NCI-H2171 (cell line): ENCODE measurements at regions not wholly inside any gene's neighbourhood (a gene's known extent, or its start where the extent isn't known, plus 50 kb on each side); places are given as distances from the start of the nearest gene placed in this dataset.

Experiments
- DNase-seq: peaks from one replicate; lab custom pipeline; 2025; lab: John Stamatoyannopoulos, UW

- DNase-seq = no peak
These were observed 294.4 kb downstream of the MN1 start for GRCh38 chr22:27507111-27507611.

GRCh38 chr22:27507935-27508526, 293.5 kb downstream of the MN1 start:
- no peak for DNase-seq

- no peak for DNase-seq
These were observed 292.2 kb downstream of the MN1 start for GRCh38 chr22:27509132-27509920.

GRCh38 chr22:27510024-27510423, 291.5 kb downstream of the MN1 start:
- no peak for DNase-seq

GRCh38 chr22:27512283-27512761, 289.2 kb downstream of the MN1 start:
- no peak for DNase-seq

GRCh38 chr22:27513021-27513420, 288.5 kb downstream of the MN1 start:
- DNase-seq = no peak

GRCh38 chr22:27514601-27515523, 286.7 kb downstream of the MN1 start:
- DNase-seq = no peak

GRCh38 chr22:27517361-27518155, 284.0 kb downstream of the MN1 start:
- no peak for DNase-seq

GRCh38 chr22:27518531-27519340, 282.8 kb downstream of the MN1 start:
- DNase-seq = no peak

- no peak for DNase-seq
These were observed 277.8 kb downstream of the MN1 start for GRCh38 chr22:27523711-27524110.

- DNase-seq = no peak
These were observed 275.8 kb downstream of the MN1 start for GRCh38 chr22:27525711-27526110.

- DNase-seq = no peak
These were observed 274.7 kb downstream of the MN1 start for GRCh38 chr22:27526901-27527300.

GRCh38 chr22:27531782-27532530, 269.6 kb downstream of the MN1 start:
- no peak for DNase-seq

GRCh38 chr22:27533105-27533745, 268.3 kb downstream of the MN1 start:
- DNase-seq = no peak

GRCh38 chr22:27534720-27535125, 266.8 kb downstream of the MN1 start:
- no peak for DNase-seq

GRCh38 chr22:27535452-27535851, 266.1 kb downstream of the MN1 start:
- DNase-seq = no peak

GRCh38 chr22:27537501-27537900, 264.1 kb downstream of the MN1 start:
- DNase-seq = no peak

GRCh38 chr22:27538666-27539065, 262.9 kb downstream of the MN1 start:
- DNase-seq = no peak

GRCh38 chr22:27540247-27540646, 261.3 kb downstream of the MN1 start:
- no peak for DNase-seq
